IMR-90 (cell line): ENCODE measurements at regions not wholly inside any gene's neighbourhood (a gene's known extent, or its start where the extent isn't known, plus 50 kb on each side); places are given as distances from the start of the nearest gene placed in this dataset.

Experiments
- MXI1 ChIP-seq: IDR thresholded peaks from 2 replicates; pipeline ENCODE4 v1.6.1; 2012; ENCODE audit warnings: low read depth, mild to moderate bottlenecking, low read length, moderate library complexity, borderline replicate concordance
- POLR2A ChIP-seq: IDR thresholded peaks from 2 replicates; pipeline ENCODE4 v1.6.1; 2012; ENCODE audit warnings: mild to moderate bottlenecking, low read depth, low read length
- USF2 ChIP-seq: fragments of 150-350 bp; IDR thresholded peaks from 2 replicates; pipeline ENCODE4 v1.6.1; 2017; ENCODE audit warnings: mild to moderate bottlenecking, antibody characterized with exemption, low read length, low read depth

- no peak for TF ChIP-seq USF2
- TF ChIP-seq MXI1: no peak
- no peak for TF ChIP-seq POLR2A
These were observed 203.4 kb downstream of the KIF18A start for GRCh38 chr11:27904358-27905055.
